SK-N-DZ (cell line): ENCODE measurements at regions not wholly inside any gene's neighbourhood (a gene's known extent, or its start where the extent isn't known, plus 50 kb on each side); places are given as distances from the start of the nearest gene placed in this dataset.
A peak's percentile ranks its signal among the peaks of the same experiment; 100 is the strongest.

Experiments used
- DNase-seq: peaks from one replicate; pipeline ENCODE4 v3.0.0-alpha.2; 2015; ENCODE audit warnings: low spot score

DNA sequence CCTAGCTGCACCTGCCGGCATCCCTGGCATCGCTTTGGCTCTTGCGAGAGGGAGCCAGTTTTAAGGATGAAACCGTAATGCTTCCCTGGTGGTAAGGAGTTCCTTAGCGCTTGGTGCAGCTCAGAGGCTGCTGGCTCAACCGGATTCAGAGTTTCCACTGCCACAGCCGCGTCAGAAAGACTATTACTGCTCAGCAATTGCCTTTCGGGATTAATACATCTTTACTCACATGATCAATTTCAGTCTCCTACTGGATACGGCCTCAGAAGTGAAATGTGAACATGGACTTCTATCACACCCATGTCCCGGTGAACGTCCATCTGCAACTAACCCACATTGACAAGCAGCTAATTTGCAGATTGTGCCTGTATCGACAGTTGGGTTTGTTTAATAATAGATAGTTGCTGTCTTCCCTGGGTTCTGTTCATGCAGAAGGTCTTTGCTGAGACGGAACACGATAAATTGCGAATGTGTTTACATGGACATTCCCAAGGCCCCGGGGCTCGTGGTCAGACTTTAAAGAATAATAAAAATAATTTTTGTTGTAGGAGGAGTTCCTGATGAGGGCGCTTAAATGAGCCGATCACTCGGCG, 175.4 kb downstream of the ENGASE start:
- no peak for DNase-seq

- no peak for DNase-seq
Measured at GRCh38 chr17:79248843-79249493, 174.3 kb downstream of the ENGASE start.

- DNase-seq: peak; percentile 79
Measured at GRCh38 chr17:79246225-79247190, 171.9 kb downstream of the ENGASE start.

GRCh38 chr17:79244665-79245064, 170.0 kb downstream of the ENGASE start:
- no peak for DNase-seq

- no peak for DNase-seq
Measured at GRCh38 chr17:79243996-79244395, 169.4 kb downstream of the ENGASE start.

DNA sequence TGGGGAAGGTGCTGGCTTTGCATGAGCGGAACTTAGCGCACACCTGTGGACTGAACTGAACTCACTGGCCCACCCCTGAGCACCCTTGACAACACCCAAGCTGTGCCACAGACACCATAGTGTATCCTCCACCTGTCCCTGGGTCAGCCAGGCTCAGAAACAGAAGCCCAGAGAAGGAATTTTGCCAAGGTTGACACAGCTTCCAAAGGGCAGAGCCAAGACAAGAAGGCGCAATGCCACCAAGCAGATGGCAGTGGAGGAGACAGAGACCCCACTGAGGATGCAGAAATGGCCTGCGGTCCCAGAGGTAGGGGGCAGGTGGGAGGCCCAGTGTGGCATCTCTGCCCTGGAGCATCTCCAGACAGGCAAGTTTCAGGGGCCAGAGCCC, 169.0 kb downstream of the ENGASE start:
- no peak for DNase-seq

GRCh38 chr17:79242873-79243602, 168.4 kb downstream of the ENGASE start:
- no peak for DNase-seq

- DNase-seq: no peak
Measured at GRCh38 chr17:79242393-79242792, 167.8 kb downstream of the ENGASE start.

DNA sequence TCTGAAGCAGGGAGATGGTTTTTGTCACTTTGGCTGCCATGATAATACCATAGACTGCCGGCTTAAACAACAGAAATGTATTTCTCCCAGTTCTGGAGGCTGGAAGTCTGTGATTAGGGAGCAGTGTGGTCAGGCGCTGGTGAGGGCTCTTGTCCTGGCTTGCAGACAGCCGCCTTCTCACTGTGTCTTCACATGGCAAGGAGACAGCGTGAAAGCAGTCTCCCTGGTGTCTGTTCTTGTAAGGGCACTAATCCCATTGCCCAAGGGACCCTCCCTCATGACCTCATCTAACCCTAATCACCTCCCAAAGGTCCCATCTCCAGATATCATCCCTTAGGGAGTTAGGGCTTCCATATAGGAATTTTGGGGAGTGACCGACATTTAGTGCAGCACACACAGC, 167.0 kb downstream of the ENGASE start:
- no peak for DNase-seq

GRCh38 chr17:79239205-79239604, 164.6 kb downstream of the ENGASE start:
- no peak for DNase-seq

GRCh38 chr17:79237448-79238053, 162.9 kb downstream of the ENGASE start:
- no peak for DNase-seq

GRCh38 chr17:79235808-79236207, 161.2 kb downstream of the ENGASE start:
- DNase-seq: no peak

DNA sequence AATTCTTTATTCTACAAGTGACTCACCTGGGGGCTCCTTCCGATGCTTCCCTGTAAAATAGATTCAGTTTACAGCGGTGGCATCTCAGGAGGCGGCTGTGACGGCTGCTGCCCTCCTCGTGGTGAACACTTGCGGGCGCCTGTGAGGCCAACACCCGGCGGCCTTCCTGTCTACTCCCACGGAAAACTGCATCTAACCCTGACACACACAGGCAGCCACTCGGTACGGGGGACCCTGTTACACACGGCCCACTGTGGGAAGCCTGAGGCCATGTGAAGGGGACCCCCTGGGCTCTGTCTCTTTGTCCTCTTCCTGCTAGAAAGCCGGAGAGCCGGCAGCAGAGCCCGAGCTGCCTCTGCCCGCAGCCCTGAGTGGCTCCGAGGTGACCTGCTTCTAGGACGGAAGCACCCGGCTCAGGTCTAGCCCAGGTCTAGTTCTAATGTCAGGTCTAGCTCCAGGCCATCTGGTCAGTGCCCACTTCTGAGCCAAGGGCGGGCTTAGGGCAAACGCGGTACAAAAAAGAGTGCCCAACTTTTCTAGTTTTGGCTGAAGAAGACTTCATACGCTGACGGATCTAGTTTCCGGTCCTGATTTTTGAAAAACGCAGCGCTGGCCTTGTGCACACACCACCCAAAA, 159.4 kb downstream of the ENGASE start:
- no peak for DNase-seq

DNA sequence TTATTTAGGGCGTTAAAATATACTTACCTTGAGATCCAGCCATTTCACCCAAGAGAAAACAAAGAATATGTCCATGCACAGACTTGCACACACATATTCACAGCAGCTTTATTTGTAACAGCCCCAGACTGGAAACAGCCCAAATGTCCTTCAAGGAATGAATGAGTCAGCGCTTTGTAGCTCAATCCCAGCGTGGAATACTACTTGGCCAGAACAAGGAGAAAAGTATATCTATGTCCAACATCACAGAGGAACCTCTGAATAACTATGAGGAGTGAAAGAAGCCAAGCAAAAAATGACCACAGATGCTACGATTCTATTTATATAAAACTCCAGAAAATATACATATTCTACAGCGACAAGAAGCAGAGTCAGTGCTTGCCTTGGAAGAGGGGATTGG, 158.3 kb downstream of the ENGASE start:
- DNase-seq: no peak

DNA sequence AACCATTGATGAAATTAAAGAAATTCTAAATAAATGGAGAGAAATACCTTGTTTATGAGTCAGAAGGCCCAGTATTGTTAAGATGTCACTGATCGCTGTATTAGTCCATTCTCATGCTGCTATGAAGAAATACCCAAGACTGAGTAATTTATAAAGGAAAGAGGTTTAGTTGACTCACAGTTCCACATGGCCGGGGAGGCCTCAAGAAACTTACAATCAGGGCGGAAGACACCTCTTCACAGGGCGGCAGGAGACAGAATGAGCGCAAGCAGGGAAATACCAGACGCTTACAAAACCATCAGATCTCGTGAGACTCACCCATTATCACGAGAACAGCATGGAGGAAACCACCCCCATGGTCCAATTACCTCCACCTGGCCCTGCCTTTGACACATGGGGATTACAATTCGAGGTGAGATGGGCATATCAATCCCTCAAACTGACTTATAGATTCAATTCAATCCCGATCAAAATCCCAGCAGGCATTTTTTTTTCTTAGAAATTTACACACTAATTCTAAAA, 157.2 kb downstream of the ENGASE start:
- DNase-seq: no peak

GRCh38 chr17:79230576-79230975, 156.0 kb downstream of the ENGASE start:
- DNase-seq: no peak

GRCh38 chr17:79226037-79226436, 151.4 kb downstream of the ENGASE start:
- DNase-seq: no peak

DNA sequence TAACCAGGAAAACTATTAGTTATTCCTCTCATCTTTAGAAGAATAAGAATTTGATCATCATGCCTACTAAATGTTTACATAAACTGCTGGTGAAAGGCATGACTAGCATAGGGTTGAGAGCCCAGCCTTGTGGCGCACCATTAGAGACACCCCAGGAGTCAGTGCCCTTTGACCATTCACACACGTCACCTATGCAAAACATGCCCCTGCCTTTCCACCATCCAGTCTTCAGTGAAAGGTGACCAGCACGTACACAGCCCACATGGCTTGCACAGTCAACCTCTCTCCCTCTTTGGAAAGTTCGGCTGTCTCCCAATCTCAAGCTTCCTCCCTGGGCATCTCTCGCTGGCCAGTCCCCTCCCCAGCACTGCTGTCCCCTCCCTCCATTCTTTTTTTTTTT, 150.3 kb downstream of the ENGASE start:
- no peak for DNase-seq

DNA sequence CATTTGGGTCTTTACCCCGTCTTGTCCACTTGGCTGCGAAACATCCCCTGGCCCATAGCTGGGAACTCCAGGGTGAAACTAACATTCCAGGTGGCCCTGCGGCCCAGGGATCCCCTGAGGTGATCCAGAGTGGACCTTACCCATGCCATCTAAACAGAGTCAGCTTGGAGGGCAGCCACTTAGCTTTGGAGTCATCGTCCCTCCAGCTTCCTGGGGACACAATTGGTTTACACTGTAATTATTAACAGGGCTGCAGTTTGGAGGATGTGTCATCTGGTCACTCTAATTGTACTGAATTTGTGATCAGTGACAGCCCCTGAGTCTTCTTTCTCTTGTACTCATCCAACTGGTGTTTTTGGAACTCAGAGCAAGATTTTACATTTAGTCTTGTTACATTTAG, 149.9 kb downstream of the ENGASE start:
- DNase-seq: no peak

GRCh38 chr17:79223953-79224352, 149.3 kb downstream of the ENGASE start:
- no peak for DNase-seq

DNA sequence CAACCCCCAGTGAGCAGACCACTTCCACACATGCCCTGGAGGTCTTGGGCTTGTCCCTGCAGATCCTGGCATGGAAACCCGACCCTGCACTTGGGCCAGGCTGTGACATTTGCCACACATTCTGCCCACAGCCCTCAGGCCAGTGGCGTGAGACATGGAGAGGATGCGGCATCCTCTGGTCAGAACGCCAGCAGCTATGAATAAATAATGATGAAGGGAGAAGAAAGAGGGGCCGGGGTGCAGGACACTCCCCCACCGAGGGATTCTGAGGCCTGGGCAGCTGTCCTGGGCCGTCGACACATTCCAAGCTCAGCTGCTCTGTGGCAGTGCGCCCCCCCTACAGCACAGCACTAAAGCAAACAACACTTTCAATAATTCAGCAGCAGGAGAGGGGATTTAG, 148.8 kb downstream of the ENGASE start:
- no peak for DNase-seq
